NCI-H69 (cell line): ENCODE measurements at regions not wholly inside any gene's neighbourhood (a gene's known extent, or its start where the extent isn't known, plus 50 kb on each side); places are given as distances from the start of the nearest gene placed in this dataset.

Source experiments
- DNase-seq: peaks from one replicate; lab custom pipeline; 2025; lab: John Stamatoyannopoulos, UW

DNA sequence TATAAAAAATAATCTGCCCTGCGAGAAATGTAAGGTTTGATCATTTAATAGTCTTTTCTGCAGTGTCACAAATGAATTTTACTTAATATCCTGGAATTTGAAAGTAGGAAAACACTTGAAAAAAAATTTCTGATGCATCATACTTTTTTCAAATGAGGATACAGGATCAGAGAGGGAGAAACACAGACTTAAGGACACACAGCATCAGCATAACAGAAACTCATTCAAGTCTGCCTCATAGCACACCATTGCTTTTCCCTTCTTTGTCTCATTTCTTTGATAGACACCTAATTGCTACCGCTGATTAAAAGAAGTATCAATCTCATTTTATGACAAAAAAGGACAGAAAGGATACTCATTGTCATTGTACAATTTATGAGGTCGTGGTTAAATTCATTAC lies 319.0 kb downstream of the TMEM114 start:
- DNase-seq, result no peak

DNA sequence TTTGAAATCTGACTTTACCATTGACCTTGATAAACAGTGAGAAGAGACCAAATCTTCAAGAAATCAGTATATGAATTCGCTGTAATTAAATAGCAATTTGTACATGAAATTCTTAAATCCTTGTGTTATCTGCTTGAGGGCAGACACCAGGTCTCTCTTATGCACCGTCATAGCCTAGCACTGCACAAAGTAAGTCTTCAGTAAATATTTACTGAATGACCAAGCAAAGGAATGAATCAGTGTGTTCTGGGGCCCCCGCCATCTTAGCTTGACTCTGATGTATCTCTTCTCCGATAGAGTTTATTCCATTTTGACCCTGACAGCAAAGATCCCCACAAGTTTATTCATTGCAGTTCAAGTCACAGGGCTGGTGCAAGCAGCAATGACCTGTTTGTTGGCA lies 328.0 kb downstream of the TMEM114 start:
- DNase-seq, result no peak

DNA sequence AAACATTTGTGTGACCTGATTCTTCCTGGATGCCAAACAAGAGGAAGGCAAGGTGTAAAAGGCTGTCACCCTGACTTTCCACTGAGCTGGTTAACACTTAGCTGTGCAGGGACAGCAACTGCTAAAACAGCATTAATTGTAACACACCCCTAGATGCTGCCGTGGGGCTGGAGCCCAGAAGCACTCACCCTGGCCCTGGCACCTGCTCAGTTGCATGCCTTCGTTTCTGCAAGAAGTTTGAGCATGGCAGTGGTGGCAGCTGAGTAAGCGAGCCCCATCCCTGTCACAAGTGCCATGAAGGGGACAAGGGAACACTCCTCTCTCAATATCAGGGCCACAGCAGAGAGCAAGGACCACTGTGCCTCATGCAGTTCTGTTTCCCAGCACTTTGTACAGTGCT lies 330.2 kb downstream of the TMEM114 start:
- DNase-seq, result no peak

DNA sequence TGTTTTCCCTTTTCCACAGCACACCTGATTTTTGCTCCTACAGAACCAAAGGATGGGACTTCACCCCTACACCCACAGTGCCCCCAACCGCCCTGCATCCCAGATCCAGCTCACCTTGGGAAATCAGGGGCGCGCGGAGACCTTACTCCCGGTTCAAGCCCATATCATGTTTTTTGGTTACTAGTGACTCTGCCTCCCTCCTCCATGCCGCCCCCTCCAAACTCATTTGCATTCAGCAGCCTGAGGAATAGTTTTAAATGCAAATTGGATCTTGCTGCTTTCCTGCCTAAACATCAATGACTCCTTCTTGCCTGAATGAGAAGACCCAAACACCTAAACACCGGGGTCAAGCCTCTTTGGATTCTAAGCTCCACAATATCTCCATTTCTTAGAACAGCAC lies 331.8 kb downstream of the TMEM114 start:
- DNase-seq, result no peak

DNA sequence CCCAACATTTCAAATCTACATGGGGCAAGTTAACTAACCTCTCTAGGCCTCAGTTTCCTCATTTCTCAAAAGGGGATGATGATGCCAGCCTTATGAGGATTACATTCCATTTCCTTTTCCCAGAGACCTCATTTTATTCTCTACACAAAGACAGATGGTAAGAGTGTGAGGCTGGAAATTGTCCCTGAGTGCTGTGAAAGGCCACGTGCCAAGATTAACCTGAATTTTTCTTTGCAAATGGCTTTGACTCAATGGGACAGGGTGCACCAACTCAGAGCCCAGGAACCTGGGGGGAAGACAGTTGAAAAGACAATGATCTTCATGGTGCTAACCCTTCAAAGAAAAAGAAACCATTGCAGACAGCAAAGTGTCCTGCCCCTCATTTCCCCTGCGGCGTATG lies 332.8 kb downstream of the TMEM114 start:
- DNase-seq, result no peak

DNA sequence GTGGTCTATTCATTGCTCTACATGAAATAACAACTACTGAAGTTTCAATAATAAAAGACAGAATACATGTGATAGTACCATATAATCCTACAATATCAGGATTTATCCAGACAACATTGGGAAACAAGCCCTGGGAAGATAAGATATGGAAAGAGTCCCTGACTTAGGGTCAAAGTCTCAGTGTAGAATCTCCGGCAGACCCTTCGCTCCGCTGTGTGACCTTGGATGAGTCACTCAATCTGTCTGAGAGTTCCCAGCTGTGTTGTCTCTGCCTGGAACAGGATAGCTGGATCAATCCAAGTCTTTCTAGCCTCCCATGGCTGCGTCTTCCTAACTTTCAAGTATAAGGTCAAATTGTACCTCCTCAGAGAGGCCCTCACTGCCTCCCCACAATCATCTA lies 335.9 kb downstream of the TMEM114 start:
- no peak for DNase-seq

DNA sequence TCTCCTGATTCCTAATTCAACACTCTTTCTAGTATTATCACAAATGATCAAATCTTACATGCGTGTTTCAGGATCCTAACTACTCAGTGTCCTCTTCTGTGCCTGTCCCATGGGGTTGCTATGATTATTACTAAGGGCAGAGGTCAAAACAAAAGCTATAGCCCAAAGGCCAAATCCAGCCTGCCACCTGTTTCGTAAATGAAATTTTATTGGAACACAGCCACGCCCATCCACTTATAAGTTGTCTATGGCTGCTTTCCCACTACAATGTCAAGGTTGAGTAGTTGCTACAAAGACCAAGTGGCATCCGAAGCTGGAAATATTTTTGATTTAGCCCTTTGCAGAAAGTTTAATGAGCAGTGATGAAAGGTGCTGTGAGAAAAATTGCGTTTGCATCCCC lies 336.6 kb downstream of the TMEM114 start:
- no peak for DNase-seq

DNA sequence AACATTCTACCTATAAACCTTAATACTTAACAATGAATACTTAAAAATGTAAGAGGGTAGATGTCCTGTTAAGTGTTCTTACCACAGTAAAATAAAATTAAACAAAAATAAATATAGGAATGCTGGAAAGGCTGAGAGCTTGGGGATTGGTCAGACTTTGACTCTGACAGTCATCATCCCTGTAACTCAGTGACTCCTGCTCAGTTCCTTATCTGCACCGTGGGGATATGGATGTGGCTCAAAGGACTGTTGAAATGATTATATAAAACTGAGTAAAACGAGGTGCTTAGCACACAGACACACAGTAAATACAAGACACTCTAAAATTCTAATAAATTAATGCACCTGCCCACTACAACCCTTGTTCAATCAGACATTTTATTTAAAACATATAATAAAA lies 338.6 kb downstream of the TMEM114 start:
- DNase-seq, result no peak

DNA sequence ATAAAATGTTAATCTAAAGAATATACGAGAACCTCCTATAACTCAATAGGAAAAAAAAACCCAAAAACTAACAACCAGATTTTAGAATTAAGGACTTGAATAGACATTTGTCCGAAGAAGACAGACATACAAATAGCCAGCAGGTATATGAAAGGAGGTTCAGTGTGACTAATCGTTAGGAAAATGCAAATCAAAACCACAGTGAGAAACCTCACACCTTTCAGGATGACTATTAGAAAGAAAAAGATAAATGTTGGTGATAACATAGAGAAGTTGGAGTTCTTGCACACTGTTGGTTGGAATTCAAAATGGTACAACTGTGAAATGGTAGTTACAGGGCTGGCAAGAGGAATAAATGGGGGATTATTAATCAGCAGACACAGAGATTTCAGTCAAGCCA lies 339.0 kb downstream of the TMEM114 start:
- DNase-seq, result no peak

DNA sequence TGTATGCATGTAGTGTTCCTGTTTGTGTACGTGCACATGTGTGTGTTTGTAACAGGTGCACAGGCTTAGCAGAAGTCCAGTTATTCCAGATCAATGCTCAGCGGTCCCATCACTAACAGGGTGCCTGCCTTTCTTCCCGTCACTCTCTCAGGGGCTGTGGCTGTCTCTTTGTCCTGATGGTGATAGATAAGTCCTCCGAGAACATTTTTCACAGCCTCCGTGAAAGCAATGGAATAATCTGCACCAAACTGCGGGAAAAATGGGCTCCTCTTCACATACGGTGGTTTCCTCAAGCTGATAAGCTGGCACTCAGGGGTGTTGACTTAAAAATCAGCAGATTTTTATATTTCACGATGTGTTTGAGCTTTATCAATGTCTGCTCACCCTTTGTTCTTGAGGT lies 342.3 kb downstream of the TMEM114 start:
- no peak for DNase-seq

DNA sequence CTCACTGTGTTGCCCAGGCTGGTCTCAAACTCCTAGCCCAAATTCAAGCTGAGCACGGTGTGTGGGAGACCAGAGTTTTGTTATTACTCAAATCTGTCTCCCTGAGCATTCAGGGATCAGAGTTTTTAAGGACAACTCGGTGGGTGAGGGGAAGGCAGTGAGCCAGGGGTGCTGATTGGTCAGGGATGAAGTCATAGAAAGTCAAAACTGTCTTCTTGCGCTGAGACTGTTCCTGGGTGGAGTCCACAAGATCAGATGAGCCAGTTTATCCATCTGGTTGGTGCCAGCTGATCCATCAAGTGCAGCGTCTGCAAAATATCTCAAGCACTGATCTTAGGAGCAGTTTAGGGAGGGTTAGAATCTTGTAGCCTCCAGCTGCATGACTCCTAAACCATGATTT lies 346.3 kb downstream of the TMEM114 start:
- DNase-seq, result no peak

DNA sequence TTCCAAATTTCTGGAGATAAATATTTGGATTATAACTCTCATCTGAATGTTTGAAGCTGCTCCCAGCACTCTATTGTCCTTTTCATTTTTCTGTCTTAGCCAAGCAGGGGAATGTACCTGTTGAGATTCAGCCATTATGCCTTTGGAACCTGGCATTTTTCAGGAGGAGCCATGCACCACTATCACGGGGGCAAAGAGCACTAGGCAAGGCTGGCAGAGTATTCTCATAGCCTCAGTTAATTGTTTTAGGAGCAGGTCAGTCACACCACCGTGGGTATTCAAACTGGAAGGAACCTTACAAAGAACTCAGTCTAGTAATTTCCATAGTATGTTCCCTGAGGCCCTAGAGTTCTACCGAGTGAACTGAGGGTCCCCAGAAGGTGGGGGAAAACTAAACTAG lies 348.9 kb downstream of the TMEM114 start:
- no peak for DNase-seq

DNA sequence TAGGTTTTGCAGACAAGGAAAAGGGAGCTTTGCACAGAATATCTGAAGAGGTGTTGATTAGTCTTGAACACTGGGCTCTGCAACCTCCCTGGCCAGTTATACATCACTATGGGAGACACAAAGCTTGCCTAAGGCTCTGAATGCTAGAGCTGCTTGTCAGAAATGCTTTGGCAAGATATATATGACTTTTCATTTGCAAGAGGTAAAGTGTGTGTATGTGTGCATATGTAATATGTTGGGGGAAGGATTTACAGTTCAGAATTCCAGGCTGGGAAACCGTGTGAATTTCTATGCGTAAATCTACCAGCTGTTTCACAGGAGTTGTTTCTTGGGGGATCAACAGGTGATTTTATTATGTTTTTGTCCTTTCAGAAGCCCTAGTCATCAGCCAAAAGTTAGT lies 350.9 kb downstream of the TMEM114 start:
- DNase-seq, result no peak

DNA sequence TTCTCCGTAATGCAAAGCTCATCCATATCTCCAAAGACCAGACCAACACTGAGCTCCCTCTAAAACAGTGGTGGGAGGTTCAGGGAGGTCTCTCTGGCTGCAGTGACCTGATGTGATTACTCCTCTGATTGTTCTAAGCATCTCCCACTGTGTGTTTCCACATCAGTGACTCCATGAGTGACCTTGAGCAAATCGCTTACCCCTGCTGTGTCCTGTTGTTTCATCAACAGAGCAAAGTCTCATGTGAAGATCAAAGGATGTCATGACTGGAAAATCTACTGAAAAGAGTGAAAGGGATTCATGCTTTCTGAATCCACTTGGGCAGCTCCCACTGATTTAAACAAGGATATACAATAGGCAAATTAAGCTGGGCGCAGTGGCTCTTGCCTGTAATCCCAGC lies 352.9 kb downstream of the TMEM114 start:
- DNase-seq, result no peak

DNA sequence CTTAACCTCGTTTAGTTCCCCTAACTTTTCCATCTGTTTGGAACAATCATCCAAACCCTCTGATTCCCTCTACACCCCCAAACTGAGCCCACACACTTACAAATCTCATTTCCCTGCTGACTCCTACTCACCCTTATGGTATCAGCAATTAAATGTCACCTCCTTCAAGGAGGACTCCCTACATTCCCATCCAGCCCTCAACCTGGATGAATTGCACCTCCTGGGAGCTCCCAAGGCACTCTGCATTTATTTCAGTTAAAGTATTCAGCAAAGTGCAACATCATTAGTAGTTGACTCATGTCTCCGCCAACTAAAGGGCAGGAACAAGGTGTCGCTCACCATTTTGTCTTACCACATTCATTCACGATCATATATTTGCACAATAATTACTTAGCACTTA lies 353.5 kb downstream of the TMEM114 start:
- no peak for DNase-seq

DNA sequence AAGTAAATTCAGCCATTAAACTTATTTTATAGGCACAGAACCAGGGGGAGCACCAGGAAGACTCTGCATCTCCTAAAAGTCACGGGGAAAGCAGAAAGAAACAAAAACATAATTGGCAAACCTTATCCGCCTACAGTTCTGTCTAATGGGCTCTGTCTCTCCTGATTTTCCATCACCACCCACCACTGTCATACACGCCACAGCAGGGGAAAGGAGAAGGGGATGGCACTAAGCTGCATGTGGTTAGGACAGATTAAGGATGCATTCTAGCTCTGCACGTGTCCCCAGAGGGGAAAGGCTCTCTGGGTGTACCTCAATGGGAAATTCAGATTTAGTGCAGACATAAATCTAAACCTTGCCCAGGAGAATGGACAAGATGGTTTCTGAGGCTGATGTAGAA lies 359.8 kb downstream of the TMEM114 start:
- no peak for DNase-seq

DNA sequence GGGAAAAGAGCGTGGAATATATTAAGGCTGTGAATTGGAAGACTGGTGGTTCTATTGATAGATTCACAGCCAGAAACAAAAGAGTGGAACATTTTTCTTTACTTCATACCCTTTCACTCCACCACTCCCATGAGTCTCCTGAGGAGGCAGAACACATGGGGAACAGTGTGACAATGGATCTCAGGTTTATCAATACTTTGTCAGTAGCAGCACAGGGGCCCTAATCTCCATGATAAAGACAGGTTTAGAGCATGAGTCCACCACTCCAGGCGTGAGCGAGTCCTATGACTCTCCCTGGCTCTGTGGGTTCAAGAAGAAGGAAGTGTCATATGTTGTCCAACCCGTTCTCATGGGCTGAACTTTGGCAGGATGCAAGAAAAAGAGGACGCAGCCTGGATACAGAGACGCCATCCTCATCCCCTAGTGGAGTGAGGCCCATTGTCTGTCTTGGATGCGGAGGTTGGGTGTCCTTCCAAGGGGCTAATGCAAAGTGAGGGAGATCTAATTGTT lies 361.2 kb downstream of the TMEM114 start:
- DNase-seq, result no peak

DNA sequence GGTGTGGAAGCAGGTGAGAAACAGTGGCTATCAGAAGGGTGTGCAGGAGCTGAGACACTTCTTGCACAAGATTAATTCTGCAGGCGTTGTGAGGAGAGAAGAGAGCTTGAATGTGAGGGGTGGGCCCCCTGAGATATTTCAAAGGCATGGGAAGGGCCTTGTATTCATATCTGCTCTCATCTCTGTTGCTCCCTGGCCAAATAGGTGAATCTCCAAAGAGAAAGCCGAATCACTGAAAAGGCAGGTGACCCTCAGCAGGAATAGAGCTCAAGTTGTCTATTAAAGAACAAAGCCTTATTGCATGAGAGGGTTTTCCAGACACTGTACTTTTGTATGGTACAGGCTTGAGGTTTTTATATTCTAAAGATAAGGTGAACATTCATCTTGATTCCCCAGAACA lies 373.1 kb downstream of the TMEM114 start:
- no peak for DNase-seq

DNA sequence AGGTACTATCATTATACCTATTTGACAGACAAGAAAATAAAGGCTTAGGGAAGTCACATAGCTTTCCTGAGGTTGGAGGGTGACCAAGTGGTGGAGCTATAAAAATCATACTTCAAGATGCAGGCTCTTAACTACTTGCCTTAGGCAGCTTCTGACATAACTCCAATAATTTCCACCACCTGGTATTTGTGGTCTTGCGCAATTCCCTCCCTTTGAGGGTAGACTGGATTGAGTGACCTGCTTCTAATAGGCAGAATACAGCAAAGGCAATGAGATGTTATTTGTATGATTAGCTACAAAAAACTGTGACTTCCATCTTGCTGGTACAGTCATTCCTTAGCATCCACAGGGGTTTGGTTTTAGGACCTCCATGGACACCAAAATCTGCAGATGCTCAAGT lies 385.5 kb downstream of the TMEM114 start:
- no peak for DNase-seq

DNA sequence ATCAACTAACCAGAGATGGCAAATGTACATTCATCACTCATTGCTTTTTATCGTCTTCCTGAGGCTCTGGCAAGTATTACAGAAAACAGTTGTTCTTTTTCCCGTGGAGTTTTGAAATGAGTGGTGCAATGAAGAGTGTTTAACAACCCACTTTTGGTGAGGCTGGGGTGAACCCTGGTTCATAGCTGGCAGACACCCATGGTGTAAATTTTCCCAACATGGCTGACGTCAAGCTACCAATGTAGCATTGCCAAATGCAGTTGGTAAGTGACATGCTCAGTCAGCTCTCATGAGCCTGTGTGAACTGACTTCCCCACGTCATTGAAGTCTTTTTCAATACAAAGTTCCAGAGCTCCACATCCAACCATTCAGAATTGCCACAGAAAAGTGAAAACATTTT lies 386.2 kb downstream of the TMEM114 start:
- no peak for DNase-seq

DNA sequence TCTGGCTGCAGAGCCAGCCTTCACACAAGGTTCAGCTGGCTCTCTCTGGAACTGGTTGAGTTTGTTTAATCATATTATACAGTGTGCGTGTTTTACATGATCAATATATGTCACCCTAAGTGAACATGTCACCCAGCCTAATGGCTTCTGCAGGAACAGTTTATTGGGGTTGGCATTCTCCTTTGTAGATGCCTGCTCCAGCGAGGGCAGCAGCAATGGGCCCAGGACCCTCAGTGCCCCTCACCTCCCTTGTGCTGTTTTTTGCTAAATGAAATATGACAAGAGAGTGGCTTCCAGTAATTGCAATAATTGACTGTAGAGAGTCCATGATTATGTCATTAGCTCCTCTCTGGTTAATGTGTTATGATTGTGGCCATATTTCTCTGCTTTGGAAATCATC lies 387.2 kb downstream of the TMEM114 start:
- no peak for DNase-seq

DNA sequence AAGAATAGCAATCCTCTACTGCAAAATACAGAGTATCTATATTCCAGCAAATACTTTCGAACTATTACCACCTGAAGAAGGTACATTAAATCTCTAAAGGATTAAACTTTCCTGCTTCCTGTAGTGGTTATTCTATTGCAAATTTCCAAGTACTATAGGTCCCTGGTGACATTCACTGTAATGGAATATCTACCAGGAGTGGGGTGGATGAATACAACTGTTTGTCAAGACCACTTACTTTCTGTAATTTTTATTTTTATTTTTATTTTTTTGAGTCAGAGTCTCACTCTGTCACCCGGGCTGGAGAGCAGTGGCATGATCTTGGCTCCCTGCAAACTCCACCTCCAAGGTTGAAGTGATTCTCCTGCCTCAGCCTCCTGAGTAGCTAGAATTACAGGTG lies 389.5 kb downstream of the TMEM114 start:
- DNase-seq, result no peak

DNA sequence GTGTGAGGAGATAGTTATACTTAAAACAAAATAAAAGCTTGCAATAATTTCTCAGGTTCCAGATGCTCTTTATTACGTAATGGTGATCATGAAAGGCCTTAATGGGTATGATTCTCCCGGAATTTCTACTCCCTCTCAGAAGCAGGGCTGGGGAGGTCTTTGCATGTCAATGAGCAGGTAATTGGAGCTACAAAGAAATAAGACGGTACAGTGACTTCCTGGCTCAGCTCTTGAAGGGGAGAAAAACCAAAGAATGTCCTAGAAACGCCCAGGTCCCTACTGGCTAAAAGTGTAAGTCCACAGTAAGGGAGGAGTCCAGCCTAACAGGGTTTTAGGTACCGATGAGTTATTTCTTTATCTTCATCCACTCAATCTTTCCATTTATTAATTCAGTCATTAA lies 390.9 kb downstream of the TMEM114 start:
- no peak for DNase-seq

DNA sequence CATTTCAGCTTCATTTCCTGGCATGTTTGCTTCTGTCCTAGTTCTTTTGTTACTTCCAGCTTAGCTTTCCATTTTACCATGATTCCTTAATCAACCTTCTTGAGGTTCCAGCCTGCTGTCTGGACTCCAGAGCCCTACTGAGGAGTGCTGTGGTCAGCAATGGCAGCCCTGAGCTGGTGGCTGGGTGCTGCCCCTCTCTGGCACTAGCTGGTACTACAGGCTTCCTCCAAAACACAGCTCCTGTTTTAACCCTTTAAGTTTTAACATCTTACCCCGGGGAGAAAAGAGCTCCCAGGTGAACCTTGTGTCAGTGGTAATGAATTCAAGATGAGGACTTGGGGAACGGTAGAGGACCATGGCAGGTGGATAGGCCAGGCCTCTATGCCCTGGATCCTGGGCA lies 395.5 kb downstream of the TMEM114 start:
- DNase-seq, result peak; percentile 5

DNA sequence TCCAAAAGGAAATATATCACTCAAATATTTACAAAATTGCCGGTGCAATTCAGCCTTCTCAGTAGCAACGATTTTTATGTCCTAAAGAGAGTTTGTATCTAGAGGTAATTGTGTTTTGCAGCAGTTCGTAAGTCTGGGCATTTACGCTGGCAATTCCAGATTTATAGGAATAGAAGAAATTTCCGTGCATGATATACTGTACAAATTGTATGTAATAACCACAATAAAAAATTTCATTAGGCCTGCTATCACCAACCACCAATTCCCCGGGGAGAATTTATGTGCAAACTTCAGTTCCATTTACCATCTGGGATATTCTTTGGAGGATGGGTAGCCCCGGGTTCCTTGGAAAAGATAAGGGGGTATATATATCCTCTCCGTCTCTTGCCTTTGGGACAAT lies 401.5 kb downstream of the TMEM114 start:
- no peak for DNase-seq
